ENCODE measurements at regions not wholly inside any gene's neighbourhood (a gene's known extent, or its start where the extent isn't known, plus 50 kb on each side); places are given as distances from the start of the nearest gene placed in this dataset.

- TF ChIP-seq EP300 (IDR thresholded peaks at IDR 0.05; ENCODE audit: borderline replicate concordance in 1 of 2, low read depth in 2 of 2, low read length in 2 of 2): no peak
- no peak for TF ChIP-seq EGR1 (IDR thresholded peaks at IDR 0.05; ENCODE audit: borderline replicate concordance, low read depth, low read length)
- no peak for TF ChIP-seq TEAD4 (IDR thresholded peaks at IDR 0.05; ENCODE audit: low read depth, low read length)
- TF ChIP-seq POLR2A (IDR thresholded peaks at IDR 0.05; ENCODE audit: control extremely low read depth in 1 of 2, low read depth in 2 of 2, low read length in 2 of 2): no peak
- no peak for TF ChIP-seq CTCF (IDR thresholded peaks at IDR 0.05; ENCODE audit: control extremely low read depth in 1 of 3, insufficient read depth in 1 of 3, low read depth in 1 of 3, low read length in 3 of 3)
These were observed 672.1 kb upstream of the CHD1 start for GRCh38 chr5:99600952-99601351.

Data from H1 (cell line).